ENCODE measurements at regions not wholly inside any gene's neighbourhood (a gene's known extent, or its start where the extent isn't known, plus 50 kb on each side); places are given as distances from the start of the nearest gene placed in this dataset.
A peak's percentile ranks its signal among the peaks of the same experiment; 100 is the strongest.

DNA sequence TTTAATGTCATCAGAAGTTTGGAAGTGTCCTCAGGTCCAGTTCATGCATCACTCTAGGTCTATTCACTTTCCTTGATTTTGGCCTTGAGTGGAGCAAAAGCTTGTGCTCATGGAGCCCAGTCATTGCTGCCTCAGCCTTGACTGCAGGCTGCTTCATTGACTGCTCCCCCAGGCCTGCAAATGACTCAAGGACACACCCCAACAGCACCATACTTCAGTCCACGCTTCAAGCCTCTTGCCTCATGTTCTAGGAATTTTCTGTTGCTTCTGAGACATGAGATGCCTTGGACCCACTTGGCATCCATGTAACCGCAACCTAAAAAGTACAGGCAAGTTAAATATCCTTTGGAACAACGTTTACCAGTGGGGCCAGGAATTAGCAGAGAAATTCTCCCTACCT lies 193.7 kb downstream of the PIK3R1 start:
- TF ChIP-seq, protein P1, sequence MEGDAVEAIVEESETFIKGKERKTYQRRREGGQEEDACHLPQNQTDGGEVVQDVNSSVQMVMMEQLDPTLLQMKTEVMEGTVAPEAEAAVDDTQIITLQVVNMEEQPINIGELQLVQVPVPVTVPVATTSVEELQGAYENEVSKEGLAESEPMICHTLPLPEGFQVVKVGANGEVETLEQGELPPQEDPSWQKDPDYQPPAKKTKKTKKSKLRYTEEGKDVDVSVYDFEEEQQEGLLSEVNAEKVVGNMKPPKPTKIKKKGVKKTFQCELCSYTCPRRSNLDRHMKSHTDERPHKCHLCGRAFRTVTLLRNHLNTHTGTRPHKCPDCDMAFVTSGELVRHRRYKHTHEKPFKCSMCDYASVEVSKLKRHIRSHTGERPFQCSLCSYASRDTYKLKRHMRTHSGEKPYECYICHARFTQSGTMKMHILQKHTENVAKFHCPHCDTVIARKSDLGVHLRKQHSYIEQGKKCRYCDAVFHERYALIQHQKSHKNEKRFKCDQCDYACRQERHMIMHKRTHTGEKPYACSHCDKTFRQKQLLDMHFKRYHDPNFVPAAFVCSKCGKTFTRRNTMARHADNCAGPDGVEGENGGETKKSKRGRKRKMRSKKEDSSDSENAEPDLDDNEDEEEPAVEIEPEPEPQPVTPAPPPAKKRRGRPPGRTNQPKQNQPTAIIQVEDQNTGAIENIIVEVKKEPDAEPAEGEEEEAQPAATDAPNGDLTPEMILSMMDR (IDR thresholded peaks at IDR 0.05; ENCODE audit: insufficient read depth, low read depth, low read length) = no peak
- no peaks in the 10 kb centered on the region for H3K36me3 ChIP-seq (ENCODE audit: control insufficient read depth, insufficient read depth, low read length)
- H3K27me3 ChIP-seq (ENCODE audit: control insufficient read depth, insufficient read depth, low read length) = no peaks in the 10 kb centered on the region
- DNase-seq (ENCODE audit: low read depth) = peak; percentile 25
- H3K4me3 ChIP-seq (ENCODE audit: low read depth, low read length) = no peak overlapping the region
- ChIA-PET CTCF (interaction anchor here (1.1 kb wide), 1 partner anchor 10 kb away, joined by 4 read pairs; no protein-coding TSS in a partner anchor), POLR2A (interaction anchor here (0.6 kb wide), 1 partner anchor 69 kb away, joined by 3 read pairs; no protein-coding TSS in a partner anchor)

DNA sequence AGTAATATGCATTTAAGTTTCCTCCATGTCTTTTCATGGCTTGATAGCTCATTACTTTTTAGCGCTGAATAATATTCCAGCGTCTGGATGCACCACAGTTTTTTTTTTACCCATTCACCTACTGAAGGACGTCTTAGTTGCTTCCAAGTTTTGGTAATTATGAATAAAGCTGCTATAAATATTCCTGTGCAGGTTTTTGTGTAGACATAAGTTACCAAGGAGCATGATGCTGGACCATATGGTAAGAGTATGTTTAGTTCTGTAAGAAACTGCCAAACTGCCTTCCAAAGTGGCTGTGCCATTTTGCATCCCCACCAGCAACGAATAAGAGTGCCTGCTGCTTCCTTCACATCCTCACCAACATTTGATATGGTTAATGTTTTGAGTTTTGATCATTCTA lies 195.6 kb downstream of the PIK3R1 start:
- CTCF ChIA-PET = no interaction called here
- no peak for DNase-seq (ENCODE audit: low read depth)
- TF ChIP-seq, protein P1 (IDR thresholded peaks at IDR 0.05; ENCODE audit: insufficient read depth, low read depth, low read length) = no peak

GRCh38 chr5:68415177-68416085 lies 199.9 kb downstream of the PIK3R1 start:
- no peaks in the 10 kb centered on the region for H3K27me3 ChIP-seq (ENCODE audit: control insufficient read depth, insufficient read depth, low read length)
- TF ChIP-seq, protein P1 (IDR thresholded peaks at IDR 0.05; ENCODE audit: insufficient read depth, low read depth, low read length) = no peak
- DNase-seq (ENCODE audit: low read depth) = no peak
- H3K36me3 ChIP-seq (ENCODE audit: control insufficient read depth, insufficient read depth, low read length) = no peaks in the 10 kb centered on the region
- ChIA-PET POLR2A (no interaction called here), CTCF (no interaction called here)
- no peak overlapping the region for H3K4me3 ChIP-seq (ENCODE audit: low read depth, low read length)

More for the DNA sequence above, 195.6 kb downstream of the PIK3R1 start:
- H3K36me3 ChIP-seq (ENCODE audit: control insufficient read depth, insufficient read depth, low read length) = no peaks in the 10 kb centered on the region
- H3K4me3 ChIP-seq (ENCODE audit: low read depth, low read length) = no peak overlapping the region
- no peaks in the 10 kb centered on the region for H3K27me3 ChIP-seq (ENCODE audit: control insufficient read depth, insufficient read depth, low read length)
- POLR2A ChIA-PET = no interaction called here

DNA sequence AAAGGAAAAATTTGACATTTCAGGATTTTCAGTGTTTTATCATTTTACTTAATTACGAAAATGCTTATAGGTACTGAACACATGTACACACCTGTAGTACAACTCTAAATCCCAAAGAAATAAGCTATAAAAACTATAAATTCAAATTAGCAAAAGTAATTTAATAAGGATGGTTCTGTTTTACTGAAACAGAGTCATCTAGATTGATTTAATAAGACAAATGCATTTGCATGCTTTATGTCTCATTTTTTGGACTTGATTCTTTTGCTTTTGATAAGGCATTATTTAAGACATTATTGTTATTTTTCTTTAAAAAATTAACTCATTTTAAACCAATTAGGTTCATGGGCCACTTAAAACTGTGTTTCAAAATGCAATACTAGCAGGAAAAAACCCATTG lies 201.2 kb downstream of the PIK3R1 start:
- ChIA-PET CTCF (no interaction called here), POLR2A (no interaction called here)

GRCh38 chr5:68418201-68418600 lies 202.6 kb downstream of the PIK3R1 start:
- Histone ChIP-seq H3K36me3 (ENCODE audit: control insufficient read depth, insufficient read depth, low read length) (no peaks in the 10 kb centered on the region), H3K4me3 (ENCODE audit: low read depth, low read length) (no peak overlapping the region), H3K27me3 (ENCODE audit: control insufficient read depth, insufficient read depth, low read length) (no peaks in the 10 kb centered on the region)
- POLR2A ChIA-PET = interaction anchor here (1.0 kb wide), 1 partner anchor 23 kb away, joined by 3 read pairs; no protein-coding TSS in a partner anchor
- DNase-seq (ENCODE audit: low read depth) = no peak
- TF ChIP-seq, protein P1 (IDR thresholded peaks at IDR 0.05; ENCODE audit: insufficient read depth, low read depth, low read length) = no peak
- CTCF ChIA-PET = interaction anchor here (1.0 kb wide), 1 partner anchor 132 kb away, joined by 3 read pairs; no protein-coding TSS in a partner anchor

More for the DNA sequence above, 201.2 kb downstream of the PIK3R1 start:
- no peaks in the 10 kb centered on the region for H3K36me3 ChIP-seq (ENCODE audit: control insufficient read depth, insufficient read depth, low read length)
- H3K27me3 ChIP-seq (ENCODE audit: control insufficient read depth, insufficient read depth, low read length) = no peaks in the 10 kb centered on the region
- TF ChIP-seq, protein P1 (IDR thresholded peaks at IDR 0.05; ENCODE audit: insufficient read depth, low read depth, low read length) = no peak
- no peak overlapping the region for H3K4me3 ChIP-seq (ENCODE audit: low read depth, low read length)
- DNase-seq (ENCODE audit: low read depth) = no peak

Data from BJ (cell line).